ENCODE measurements at regions not wholly inside any gene's neighbourhood (a gene's known extent, or its start where the extent isn't known, plus 50 kb on each side); places are given as distances from the start of the nearest gene placed in this dataset.
A peak's percentile ranks its signal among the peaks of the same experiment; 100 is the strongest.
"Not testable (repeated sequence)": the region's sequence is repeated elsewhere in the genome, so short reads cannot be mapped to it uniquely, and the experiment has no call there.

GRCh38 chr2:207321514-207321913 lies 155.8 kb upstream of the KLF7 start:
- DNase-seq (ENCODE audit: extremely low read depth in 1 of 2, low read depth in 1 of 2), result no peak

DNA sequence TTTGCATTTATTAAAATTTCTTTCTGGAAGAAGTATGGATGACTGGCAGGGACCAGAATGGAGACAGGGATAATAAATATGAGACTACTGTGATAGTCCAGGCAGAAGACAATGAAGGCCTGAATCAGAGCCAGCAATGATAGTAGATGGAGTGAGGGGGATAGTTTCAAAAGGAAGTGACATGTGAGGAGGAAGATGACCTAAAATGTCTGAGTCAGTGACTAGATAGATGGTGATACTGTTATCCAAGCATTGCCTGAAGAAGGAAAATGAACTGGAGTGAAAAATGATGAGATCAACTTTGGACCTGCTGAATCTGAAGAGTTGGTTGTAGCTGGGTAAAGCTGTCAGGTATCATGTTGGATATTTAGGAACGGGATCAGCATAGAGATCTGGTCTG lies 158.3 kb upstream of the KLF7 start:
- no peak for DNase-seq (ENCODE audit: extremely low read depth in 1 of 2, low read depth in 1 of 2)

GRCh38 chr2:207327513-207327912 lies 161.8 kb upstream of the KLF7 start:
- no peak for DNase-seq (ENCODE audit: extremely low read depth in 1 of 2, low read depth in 1 of 2)

DNA sequence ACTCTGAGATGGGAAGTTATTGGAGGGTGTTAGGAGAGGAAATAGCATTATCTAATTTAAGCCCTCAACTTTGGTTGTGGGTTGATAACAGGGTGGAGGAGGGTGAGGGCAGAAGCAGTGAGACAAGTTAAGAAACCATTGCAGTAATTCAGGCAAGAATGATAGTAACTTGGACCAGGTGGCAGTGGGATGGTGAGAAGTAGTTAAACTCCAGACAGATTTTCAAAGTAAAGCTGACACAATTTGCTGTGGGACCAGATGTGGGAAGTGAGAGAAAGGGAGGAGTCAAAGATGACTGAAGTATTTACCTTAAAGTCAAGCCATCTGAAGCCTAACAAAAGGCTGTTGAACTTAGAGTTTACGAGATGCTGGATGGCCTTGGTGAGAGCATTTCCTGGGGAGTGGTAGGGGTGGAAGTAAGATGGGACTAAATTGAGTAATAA lies 163.2 kb upstream of the KLF7 start:
- DNase-seq (ENCODE audit: extremely low read depth in 1 of 2, low read depth in 1 of 2), result no peak

GRCh38 chr2:207330912-207331311 lies 165.2 kb upstream of the KLF7 start:
- DNase-seq (ENCODE audit: extremely low read depth in 1 of 2, low read depth in 1 of 2), result peak; percentile 29 to 81

GRCh38 chr2:207331674-207332073 lies 165.9 kb upstream of the KLF7 start:
- DNase-seq (ENCODE audit: extremely low read depth in 1 of 2, low read depth in 1 of 2), result no peak

GRCh38 chr2:207332480-207333212 lies 166.9 kb upstream of the KLF7 start:
- DNase-seq (ENCODE audit: extremely low read depth in 1 of 2, low read depth in 1 of 2), result no peak

GRCh38 chr2:207333599-207334300 lies 168.0 kb upstream of the KLF7 start:
- DNase-seq (ENCODE audit: extremely low read depth in 1 of 2, low read depth in 1 of 2), result no peak

DNA sequence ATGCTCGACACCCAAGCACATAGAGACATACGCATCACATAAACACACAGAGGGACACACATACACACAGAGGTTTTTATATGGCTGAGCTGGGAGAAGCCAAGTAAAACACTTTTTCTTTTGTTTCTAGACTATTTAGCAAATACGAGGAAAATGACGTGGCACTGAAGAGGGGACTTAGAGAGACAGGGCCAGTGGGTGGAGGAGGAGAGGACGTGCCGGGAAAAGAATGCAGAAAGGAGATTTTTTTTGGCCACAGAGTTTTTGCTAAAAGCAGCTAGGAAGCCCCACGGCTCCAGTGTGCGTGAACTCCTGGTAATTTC lies 168.5 kb upstream of the KLF7 start:
- no peak for DNase-seq (ENCODE audit: extremely low read depth in 1 of 2, low read depth in 1 of 2)

DNA sequence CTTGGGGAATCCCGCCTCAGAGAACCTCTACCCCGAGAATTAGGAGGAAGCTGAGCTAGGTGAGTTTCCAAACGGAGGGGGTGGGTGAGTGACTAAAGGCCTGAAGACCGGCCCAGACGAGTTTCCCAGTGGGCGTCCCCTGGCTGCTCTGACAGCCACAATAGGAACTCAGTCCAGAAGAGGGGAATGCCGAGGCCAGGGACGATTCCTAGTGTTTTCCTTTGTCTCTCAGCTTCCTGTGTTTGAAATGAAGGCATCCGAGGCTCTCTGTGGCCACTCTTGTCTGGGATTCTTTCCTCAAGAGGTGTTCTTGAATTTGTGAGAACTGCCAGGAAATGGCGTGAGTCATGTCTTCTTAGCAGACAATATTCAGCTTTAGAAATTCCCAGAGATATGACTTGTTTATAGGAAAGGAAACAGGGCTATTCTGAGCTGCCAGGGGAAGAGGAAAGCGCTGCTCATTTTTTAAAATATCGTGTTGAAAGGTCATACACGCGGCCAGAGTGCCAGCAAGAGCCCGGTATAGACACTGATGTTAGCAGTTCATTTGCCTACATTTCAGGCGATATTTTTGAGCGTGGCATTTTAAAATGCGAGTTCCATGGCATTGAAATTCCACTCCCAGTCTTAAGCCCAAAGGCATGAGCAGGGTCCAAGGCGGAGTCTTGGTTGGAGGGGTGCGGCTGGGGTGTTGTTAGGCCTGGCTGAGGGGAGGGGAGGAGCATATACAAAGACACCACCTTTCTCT lies 169.1 kb upstream of the KLF7 start:
- peak in 1 of 2 donors; percentile 42 for DNase-seq (ENCODE audit: extremely low read depth in 1 of 2, low read depth in 1 of 2)

DNA sequence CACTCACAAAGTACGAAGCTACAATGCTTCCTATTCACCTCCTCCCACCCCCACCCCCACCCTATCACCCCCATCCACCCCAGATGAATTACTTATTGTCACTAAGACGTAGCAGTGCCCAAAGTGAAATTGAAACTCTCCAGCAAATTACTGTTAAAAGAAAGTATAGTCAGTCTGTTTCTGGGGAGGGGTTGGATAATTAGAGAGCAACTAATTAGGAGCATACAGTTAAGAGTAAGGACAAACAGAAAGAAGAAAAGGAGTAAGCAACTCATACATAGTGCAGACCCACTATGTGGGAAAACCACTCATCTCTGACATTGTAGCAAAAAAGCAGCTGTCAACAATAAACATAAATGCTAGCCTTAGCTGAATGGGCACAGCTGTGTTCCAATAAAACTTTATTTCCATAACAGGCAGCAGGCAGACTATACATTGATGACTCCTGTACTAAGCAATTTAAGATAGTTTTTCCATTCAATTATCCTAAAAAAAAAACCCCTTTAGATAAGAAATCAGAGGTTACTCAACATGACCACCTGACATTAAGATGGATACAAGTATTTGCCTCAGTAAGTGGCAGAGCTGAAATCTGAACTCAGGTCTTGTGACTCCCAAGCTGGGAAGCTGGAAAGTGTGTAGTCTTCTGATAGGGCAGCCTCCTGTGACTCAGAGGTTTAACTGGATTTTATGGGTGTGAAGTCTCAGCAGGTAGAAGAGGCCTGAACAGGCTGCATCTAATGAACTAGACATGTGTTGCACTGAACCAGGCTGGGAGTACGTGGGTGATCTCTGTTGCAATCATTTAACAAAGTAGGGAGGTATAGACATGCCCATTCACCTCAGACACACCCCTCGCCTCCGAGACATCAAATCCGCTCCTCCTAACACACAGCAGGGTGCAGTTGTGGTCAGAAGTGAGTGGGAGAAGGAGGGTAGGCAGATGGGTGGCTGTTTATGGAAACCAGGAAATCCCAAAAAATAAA lies 171.8 kb upstream of the KLF7 start:
- peak in 1 of 2 donors; percentile 25 for DNase-seq (ENCODE audit: extremely low read depth in 1 of 2, low read depth in 1 of 2)

DNA sequence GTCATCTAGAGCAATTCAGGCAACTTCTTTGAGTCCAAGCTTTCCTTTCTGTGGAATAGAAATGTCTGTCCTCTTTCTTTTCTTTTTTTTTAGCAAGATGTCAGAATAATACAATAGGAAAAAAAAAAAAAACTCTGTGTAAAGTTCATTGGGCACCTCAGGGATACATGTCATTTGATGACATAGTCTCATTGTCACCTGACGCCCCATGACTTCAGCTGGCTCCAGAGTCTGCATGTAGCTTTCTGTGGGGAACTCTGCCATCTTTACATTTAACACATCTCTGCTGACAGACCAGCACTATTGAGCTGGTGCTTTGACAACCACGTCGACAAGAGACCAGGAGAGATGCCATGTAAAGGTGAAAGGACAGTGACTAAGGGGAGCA lies 172.5 kb upstream of the KLF7 start:
- no peak for DNase-seq (ENCODE audit: extremely low read depth in 1 of 2, low read depth in 1 of 2)

DNA sequence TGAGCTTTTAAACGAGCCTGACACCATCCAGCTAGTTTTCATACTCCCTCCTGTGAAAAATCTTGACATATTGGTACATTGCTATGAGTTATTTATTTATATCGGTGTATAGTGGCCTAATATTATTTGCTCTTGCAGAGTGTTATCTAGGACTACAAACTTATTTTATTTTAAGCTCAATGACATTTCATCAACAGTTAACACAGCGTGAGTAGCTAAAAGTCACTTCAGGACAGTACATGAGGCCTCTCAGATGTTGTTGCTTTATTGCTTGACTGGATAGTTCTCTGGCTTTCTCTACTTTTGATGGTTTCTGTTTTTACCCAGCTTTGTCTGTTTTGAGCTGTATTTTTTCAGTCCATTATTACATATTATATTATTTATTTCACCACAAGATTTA lies 172.9 kb upstream of the KLF7 start:
- DNase-seq (ENCODE audit: extremely low read depth in 1 of 2, low read depth in 1 of 2), result no peak

GRCh38 chr2:207341112-207341750 lies 175.5 kb upstream of the KLF7 start:
- no peak for DNase-seq (ENCODE audit: extremely low read depth in 1 of 2, low read depth in 1 of 2)

GRCh38 chr2:207341804-207342203 lies 176.1 kb upstream of the KLF7 start:
- DNase-seq (ENCODE audit: extremely low read depth in 1 of 2, low read depth in 1 of 2), result no peak

DNA sequence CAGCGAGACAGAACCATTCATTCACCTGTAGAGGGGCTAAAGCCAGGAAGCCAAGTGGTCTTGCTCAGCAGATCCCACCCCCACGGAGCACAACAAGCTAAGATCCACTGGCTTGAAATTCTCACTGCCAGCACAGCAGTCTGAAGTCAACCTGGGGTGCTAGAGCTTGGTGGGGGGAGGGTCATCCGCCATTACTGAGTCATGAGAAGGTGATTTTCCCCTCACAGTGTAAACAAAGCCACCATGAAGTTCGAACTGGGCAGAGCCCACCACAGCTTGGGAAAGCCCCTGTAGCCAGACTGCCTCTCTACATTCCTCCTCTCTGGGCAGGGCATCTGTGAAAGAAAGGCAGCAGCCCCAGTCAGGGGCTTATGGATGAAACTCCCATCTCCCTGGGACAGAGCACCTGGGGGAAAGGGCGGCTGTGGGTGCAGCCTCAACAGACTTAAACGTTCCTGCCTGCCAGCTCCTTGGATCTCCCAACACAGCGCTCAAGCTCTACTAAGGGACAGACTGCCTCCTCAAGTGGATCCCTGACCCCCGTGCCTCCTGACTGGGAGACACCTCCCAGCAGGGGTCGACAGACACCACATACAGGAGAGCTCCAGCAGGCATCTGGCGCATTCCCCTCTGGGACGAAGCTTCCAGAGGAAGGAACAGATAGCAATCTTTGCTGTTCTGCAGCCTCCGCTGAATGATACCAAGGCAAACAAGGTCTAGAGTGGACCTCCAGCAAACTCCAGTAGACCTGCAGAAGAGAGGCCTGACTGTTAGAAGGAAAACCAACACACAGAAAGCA lies 179.0 kb upstream of the KLF7 start:
- DNase-seq (ENCODE audit: extremely low read depth in 1 of 2, low read depth in 1 of 2), result not testable (repeated sequence)

DNA sequence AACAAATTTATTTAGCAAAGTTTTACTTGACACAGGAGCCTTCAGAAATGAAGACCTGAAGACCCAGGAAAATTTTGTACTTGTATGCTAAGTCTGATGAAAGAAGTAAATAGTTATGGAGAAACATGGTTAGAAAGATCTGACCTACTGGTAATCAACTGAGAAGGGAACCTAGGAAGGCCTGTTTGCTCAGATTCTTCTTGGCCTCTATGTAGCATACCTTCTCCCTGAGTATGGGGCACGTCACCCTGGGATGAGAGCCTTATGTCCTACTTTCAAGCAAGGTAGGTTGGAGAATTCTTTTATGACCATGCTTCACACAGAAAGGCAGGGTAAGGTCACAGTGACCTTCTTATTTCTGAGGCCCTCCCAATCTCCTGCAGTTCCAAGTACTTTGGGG lies 178.6 kb upstream of the CREB1 start:
- no peak for DNase-seq (ENCODE audit: extremely low read depth in 1 of 2, low read depth in 1 of 2)

- no peak for DNase-seq (ENCODE audit: extremely low read depth in 1 of 2, low read depth in 1 of 2)
Observed at GRCh38 chr2:207352978-207353671, 176.6 kb upstream of the CREB1 start.

DNA sequence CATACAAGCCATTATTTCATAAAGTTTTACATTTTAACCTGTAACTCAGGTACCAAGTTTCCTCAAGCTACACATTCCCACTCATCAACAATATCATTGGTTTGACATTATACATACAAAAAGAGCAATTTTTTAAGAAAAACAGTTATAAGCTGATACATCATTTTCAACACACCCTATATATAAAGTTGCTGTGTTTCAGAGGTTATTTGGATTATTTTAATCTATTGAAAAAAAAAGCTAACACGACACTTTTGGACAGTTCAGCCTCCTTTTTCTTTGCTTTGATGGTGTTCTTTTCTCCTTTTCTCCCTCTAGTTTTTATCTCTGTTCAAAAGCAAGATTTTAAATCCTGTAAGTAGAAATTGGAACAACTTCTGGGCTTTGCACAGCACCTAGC lies 175.9 kb upstream of the CREB1 start:
- DNase-seq (ENCODE audit: extremely low read depth in 1 of 2, low read depth in 1 of 2), result no peak

Data from stimulated activated CD8-positive, alpha-beta memory T cell treated with anti-CD3 and anti-CD28 coated beads, Interleukin-7, amount 100 ng/mL, for 48 hours (primary cell).